Head of caudate nucleus (tissue), 42 donors: ENCODE measurements at regions not wholly inside any gene's neighbourhood (a gene's known extent, or its start where the extent isn't known, plus 50 kb on each side); places are given as distances from the start of the nearest gene placed in this dataset.
A peak's percentile ranks its signal among the peaks of the same experiment; 100 is the strongest.

Source experiments
- DNase-seq, 42 donors: peaks; one replicate each; pipeline versions ENCODE4 v3.0.0 to v3.0.0-alpha.2; 2020 to 2021; ENCODE audit warnings: mixed read lengths in 7 of 42
- intact Hi-C: fragments of 100-400 bp; cut with DNase I; formaldehyde crosslinking; loops from one replicate; pipeline ENCODE4 v1.15.0; 2022

GRCh38 chr9:744790-745484, 96.6 kb upstream of the DMRT1 start:
- DNase-seq, result peak in 7 of 42 donors; percentile 21 to 55 (median 28)
- intact Hi-C loops, result no loop called here

DNA sequence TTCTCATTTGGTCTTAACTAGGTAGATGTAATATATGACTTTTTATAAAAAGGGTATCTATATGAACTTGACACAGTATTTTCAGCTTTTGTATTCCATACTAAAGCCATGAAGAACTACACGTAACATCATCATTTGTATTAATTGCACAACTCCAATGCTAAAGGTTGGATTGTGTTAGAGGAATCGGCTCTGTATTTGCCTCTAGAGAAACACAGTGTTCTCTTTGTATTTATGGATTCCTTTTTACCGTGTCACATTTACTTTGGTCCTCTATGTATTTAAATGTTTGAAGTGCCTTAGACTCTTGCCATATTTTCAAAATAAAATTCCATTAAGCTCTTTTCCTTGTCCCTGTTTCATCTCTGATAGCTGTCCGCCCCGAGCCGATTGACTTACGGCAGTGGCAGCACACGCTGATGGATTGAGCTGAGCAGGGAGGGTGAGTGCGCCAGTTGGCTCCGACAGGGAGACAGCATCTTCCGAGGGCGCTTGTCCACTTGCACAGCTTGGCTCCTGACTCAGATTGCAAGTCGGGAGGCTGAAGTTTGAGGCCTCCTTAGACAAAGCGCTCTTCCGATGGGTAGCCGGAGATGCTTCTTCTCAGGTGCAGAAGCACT, 95.6 kb upstream of the DMRT1 start:
- intact Hi-C loops, result no loop called here
- DNase-seq, result peak in 36 of 42 donors; percentile 29 to 83 (median 57)

- DNase-seq, result peak in 2 of 42 donors; percentile 5 to 9
- intact Hi-C loops, result no loop called here
Observed at GRCh38 chr9:746661-747434, 94.6 kb upstream of the DMRT1 start.

- intact Hi-C loops, result no loop called here
- peak in 1 of 42 donors; percentile 10 for DNase-seq
Observed at GRCh38 chr9:747567-747966, 93.9 kb upstream of the DMRT1 start.

DNA sequence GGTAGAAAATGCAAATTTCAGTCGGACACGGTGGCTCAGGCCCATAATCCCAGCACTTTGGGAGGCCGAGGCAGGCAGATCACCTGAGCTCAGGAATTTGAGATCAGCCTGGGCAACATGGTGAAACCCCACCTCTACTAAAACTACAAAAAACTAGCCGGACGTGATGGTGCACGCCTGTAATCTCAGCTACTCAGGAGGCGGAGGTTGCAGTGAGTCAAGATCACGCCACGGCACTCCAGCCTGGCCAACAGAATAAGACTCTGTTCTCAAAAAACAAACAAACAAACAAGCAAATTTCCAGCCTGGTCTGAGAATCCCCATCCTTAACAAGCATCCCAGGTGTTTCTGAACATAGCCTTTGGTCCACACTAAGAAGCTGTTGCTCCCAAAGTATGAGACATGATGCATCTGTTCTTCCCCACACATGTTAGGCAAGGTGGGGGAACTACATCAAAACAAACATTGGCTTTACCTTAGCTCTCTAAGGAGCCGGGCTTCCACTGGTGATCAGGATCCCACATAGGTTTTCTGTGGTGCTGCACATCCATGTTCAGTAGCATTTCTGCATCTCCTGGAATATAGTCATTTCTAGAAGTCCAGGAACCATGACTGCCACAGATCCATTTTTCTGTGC, 92.5 kb upstream of the DMRT1 start:
- peak in 3 of 42 donors; percentile 0 to 14 (median 4) for DNase-seq
- intact Hi-C loops, result no loop called here

DNA sequence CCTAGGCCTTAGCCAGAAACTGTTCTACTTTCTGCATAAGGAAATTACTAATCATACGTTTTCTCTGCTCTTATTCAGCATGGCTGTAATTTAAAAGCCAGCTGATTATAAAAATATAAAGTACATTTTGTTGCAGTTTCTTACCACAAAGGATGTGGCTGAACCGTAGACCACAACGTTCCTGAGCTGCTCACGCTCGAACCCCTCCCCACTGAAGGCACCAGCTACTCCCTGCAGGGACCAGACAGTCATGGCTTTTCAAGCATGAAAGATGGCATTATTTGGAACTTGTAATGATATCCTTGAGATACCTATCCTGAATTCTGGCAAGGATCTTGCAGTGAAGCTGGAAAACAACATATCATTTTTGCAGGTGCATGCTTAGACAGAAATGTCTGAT, 91.8 kb upstream of the DMRT1 start:
- peak in 2 of 42 donors; percentile 1 to 2 for DNase-seq
- intact Hi-C loops, result loop anchor here (10.0 kb wide), 1 partner anchor 65 kb away; no protein-coding TSS in a partner anchor

DNA sequence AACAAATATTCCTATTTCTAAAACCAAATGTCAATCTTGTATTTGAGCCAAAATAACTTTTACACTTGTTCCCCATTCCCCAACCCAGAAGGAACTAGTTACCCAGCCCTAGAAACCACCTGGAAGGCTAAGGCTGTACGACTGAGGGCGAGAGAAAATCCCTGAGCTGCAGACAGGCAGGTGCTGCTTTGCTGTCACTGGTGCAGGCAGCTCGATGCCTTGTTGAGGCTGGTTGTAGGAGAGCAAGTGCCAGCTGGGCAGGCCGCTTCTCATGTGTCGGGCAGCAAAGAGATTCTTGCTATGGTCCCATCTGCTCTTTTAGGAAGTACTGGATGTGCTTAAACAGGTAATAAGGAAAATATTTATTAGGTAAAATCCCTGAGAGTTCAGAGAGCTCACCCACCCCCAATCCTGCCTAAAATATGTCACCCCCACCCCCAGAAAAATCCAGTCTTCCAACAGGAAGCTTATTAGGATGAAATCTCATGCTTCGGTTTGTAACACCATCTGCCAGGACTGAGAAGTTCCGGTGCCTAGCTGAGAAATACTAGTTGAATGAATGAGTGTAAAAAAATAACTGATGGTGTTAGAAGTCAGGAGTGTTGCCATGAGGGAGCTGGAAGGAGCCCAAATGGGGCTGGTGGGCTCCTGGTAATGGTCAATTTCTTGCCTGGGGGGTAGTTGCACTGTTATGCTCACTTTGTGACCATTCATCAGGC, 91.1 kb upstream of the DMRT1 start:
- intact Hi-C loops, result loop anchor here (10.0 kb wide), 1 partner anchor 66 kb away; no protein-coding TSS in a partner anchor
- DNase-seq, result peak in 3 of 42 donors; percentile 5 to 26 (median 7)

GRCh38 chr9:751137-752051, 90.1 kb upstream of the DMRT1 start:
- DNase-seq, result peak in 2 of 42 donors; percentile 4 to 23
- intact Hi-C loops, result loop anchor here (10.0 kb wide), 1 partner anchor 67 kb away; no protein-coding TSS in a partner anchor

- intact Hi-C loops, result loop anchor here (10.0 kb wide), 1 partner anchor 67 kb away; no protein-coding TSS in a partner anchor
- DNase-seq, result peak in 2 of 42 donors; percentile 11 to 24
Observed at GRCh38 chr9:752201-752600, 89.3 kb upstream of the DMRT1 start.

- intact Hi-C loops, result loop anchor here (10.0 kb wide), 1 partner anchor 68 kb away; no protein-coding TSS in a partner anchor
- DNase-seq, result peak in 2 of 42 donors; percentile 3 to 17
Observed at GRCh38 chr9:752681-753200, 88.8 kb upstream of the DMRT1 start.

DNA sequence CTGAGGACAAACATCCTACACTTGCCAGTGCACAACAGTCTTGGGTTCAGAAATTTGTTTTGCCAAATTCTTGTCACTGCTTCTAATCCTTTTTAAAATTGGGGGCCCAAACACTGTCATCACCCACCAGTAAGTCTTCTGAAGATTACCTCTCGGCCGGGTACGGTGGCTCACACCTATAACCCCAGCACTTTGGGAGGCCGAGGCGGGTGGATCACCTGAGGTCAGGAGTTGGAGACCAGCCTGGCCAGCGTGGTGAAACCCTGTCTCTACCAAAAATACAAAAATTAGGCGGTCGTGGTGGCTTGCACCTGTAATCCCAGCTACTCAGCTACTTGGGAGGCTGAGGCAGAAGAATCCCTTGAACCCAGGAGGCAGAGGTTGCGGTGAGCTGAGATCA, 87.8 kb upstream of the DMRT1 start:
- peak in 1 of 42 donors; percentile 14 for DNase-seq
- intact Hi-C loops, result loop anchor here (10.0 kb wide), 1 partner anchor 69 kb away; no protein-coding TSS in a partner anchor

- intact Hi-C loops, result loop anchor here (10.0 kb wide), 1 partner anchor 70 kb away; no protein-coding TSS in a partner anchor
- DNase-seq, result peak in 1 of 42 donors; percentile 23
Observed at GRCh38 chr9:754150-754931, 87.2 kb upstream of the DMRT1 start.

DNA sequence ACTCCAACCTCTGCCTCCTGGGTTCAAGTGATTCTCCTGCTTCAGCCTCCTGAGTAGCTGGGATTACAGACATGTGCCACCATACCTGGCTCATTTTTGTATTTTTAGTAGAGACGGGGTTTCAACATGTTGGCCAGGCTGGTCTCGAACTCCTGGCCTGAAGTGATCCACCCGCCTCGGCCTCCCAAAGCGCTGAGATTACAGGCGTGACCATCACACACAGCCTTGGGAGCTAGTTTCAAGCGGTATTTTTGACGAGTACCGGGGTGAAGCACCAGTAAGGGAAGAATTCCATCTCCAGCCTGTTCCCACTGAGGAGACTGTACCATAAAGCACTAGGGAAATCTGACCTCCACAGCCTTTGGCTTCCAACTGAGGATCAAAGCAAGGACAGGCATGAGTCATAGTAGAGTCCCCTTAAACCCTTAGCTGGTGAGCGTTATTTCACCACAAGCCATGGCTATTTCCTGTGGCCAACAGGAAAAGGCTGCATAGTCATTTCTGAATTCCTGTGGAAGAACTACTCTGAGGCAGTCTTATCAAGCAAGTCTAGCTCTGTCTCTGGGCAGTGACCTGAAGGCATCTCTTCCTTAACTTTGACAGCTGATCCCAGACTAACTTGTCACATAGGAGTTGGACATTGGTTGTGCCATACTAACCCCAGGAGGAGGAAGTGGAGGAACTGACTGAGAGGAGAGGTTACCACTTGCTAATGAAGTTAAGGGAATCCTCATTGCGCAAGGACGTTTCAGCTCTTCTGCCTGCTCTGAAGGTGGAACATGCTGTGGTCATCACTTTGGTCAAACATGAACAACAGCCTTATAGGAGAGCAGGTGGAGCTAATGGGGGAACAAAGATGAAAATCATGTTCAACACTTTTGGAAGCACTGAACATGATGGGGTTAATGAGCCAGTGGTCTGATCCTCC, 85.8 kb upstream of the DMRT1 start:
- no peak for DNase-seq
- intact Hi-C loops, result loop anchor here (2.0 to 10.0 kb wide), 2 partner anchors 71 to 141 kb away; no protein-coding TSS in a partner anchor

DNA sequence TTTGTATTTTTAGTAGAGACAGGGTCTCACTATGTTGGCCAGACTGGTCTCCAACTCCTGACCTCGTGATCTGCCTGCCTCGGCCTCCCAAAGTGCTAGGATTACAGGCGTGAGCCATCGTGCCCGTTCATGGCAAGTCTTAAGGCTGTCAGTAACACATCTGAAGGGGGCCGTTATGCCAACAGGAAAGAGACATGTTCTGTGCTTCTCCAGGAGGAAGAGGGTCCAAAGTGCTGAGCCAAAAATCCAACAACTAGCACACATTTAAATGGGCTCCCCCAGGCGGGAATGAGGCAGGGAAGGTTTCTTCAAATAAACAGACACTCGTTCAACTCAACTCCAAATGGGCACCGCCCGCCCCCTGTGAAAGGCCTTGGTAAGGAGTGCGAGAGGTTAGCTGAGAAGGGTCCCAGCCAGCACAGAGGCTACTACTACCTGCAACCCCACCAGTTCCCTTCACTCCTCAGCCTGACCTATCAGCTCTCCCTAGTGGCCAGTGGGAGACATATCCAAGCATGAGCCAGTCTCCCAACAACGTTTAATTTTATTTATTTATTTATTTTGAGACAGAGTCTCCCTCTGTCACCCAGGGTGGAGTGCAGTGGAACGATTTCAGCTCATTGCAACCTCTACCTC, 84.1 kb upstream of the DMRT1 start:
- peak in 30 of 42 donors; percentile 18 to 80 (median 54) for DNase-seq
- intact Hi-C loops, result loop anchor here (2.0 to 10.0 kb wide), 2 partner anchors 73 to 143 kb away; no protein-coding TSS in a partner anchor
